Stimulated activated CD4-positive, alpha-beta T cell treated with anti-CD3 and anti-CD28 coated beads, Interleukin-12 subunit alpha, Interleukin-12 subunit beta, amount 100 ng/mL, for 24 hours (primary cell): ENCODE measurements at regions not wholly inside any gene's neighbourhood (a gene's known extent, or its start where the extent isn't known, plus 50 kb on each side); places are given as distances from the start of the nearest gene placed in this dataset.

Experiments
- DNase-seq, 2 experiments: peaks; one replicate each; pipeline ENCODE4 v3.0.0-alpha.2; 2020; ENCODE audit warnings: low read depth in 2 of 2

- no peak for DNase-seq
Observed at GRCh38 chr4:1495416-1496115, 89.3 kb upstream of the NKX1-1 start.

GRCh38 chr4:1494416-1495315 is 88.4 kb upstream of the NKX1-1 start:
- DNase-seq, result no peak

DNA sequence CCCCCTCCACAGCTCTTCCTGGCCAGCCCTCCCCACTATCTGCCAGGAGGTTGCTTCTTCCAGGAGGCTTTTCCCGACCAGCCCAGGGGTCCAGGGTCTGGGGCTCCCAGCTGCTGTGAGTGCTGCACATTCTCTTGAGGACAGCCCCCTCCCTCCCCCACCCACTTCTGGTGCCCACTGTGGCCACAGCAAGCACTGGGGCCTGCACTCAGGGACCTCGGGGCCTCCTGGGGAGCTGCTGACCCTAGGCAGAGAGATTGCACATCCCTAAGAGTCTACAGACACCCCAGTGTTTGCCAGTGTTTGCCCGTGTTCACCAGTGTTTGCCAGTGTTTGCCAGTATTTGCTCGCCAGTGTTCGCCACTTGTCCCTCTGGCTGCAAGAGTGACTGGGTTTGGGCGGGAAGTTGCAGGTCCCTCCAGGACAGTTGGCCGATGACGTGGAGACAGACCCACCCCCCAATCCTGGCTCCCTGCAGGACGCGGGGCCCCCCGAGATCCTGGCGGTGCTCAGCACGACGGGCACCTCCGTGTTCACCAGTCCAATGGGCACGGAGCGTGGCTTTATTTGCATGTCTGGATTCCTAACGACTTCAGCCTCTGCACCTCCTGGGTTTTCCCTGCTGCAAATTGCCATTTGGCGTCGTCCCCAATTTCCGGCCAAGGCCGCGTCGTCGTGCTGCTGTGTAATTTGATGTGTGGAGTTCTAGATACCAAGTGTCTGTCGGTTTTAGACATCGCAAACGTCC is 87.5 kb upstream of the NKX1-1 start:
- DNase-seq, result no peak

GRCh38 chr4:1492651-1493539 is 86.7 kb upstream of the NKX1-1 start:
- DNase-seq, result no peak

- no peak for DNase-seq
Observed at GRCh38 chr4:1492142-1492457, 85.9 kb upstream of the NKX1-1 start.

DNA sequence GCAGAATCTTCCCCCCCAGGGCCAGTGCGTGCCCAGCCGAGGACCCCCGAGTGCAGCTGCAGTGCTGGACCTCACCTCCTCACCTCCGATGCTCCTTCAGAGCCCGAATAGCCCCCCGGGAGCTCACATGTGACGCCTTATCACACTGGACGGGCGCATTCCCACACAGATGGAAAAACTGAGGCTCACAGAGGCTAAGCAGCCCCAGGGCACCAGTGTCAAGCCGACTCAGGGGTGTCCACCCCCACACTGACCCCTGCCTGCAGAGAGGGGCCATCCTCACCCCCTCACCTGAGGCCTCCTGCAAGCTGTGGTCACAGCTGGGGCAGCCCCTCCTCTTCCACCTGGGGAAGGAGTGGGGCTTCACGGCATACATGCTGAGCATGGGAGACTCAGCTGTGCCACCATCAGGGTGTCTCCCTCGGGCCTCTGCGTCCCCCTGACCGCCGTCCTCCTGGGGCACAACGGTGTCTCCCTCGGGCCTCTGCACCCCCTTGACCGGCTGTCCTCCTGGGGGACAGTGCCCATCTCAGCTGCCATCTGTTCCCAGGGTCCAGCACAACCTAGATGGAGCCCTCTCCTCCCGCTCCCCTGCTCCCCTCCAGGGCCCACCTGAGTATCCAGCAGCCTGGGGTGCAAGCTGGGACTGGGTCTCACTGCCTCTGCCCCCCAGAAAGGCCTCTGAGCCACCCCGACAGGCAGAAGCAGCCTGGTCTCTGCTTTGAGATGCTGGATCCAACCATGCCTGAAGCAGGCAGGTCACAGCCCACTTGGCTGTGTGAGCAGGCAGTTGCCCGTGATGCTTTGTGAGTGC is 85.3 kb upstream of the NKX1-1 start:
- DNase-seq, result no peak

GRCh38 chr4:1490654-1491327 is 84.5 kb upstream of the NKX1-1 start:
- DNase-seq, result no peak

- no peak for DNase-seq
Observed at GRCh38 chr4:1490011-1490653, 83.9 kb upstream of the NKX1-1 start.

GRCh38 chr4:1489639-1489995 is 83.4 kb upstream of the NKX1-1 start:
- DNase-seq, result no peak

DNA sequence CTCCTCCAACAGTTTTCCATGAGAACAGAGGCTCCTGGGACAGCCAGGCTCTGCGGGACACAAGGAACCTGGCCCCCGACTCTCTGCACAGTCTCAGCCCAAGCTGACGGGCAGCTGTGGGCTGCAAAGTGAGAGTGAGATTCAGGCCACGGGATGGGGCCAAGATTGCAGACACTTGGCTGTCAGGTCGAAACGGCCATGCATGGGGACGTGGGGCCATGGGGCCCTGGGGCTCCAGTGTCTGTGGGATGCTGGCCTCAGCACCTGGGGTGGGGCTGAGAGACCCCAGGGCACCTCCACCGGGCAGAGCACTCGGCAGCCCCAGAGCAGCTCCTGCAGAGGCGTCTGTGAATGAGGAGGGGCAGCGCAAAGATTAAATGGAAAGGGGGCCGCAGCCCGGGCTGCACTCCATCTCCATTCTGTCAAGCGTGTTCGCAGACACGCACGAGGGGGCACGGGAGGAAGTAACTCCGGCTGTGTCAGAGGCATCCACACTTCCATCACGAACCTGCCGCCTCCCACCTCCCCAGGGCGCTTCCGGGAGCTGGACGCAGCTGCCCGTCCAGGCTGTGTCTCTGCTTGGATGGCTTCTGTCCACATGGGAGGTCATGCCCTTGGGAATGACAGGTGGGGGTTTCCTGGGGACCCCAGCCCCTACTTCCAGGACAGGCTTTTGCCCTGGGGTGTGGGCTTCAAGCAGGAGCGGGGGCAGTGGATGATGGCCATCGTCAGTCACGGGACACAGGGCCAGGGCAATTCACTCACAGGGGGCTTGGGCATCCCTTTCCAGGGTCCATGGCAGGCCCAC is 82.8 kb upstream of the NKX1-1 start:
- no peak for DNase-seq

DNA sequence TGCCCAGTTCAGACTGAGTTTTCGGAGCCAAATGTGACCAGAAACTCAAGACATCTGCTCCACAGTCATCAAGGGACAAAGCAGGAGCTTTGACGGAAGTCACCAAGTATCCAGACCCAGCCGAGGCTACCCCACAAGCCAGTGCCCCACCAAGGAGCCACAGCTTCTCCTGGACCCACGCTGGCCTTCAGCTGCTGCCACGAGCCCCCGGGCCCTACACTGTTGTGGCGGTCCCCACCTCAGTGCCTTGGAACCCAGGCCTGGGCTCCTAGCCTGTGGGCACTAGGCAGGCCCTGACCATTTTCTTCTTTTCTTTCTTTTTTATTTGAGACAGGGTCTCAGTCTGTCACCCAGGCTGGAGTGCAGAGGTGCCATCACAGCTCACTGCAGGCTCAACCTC is 82.1 kb upstream of the NKX1-1 start:
- no peak for DNase-seq

- DNase-seq, result no peak
Observed at GRCh38 chr4:1487761-1488160, 81.5 kb upstream of the NKX1-1 start.

DNA sequence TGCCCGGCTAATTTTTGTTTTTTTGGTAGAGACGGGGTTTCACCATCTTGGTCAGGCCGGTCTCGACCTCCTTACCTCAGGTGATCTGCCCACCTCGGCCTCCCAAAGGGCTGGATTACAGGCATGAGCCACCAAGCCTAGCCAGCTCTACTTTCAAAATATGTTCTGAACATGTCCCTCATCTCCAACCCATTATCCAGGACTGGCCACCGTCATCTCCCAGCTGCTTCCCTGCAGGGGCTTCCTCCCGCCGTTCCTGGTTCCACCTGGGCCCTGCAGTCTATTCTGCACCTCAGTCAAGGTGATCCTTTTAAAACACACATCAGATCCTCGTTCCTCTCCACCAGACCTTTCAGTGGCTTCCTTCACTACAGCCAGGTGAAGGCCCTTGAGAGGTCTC is 80.9 kb upstream of the NKX1-1 start:
- DNase-seq, result no peak

GRCh38 chr4:1485280-1485679 is 79.0 kb upstream of the NKX1-1 start:
- DNase-seq, result no peak

GRCh38 chr4:1480720-1481119 is 74.5 kb upstream of the NKX1-1 start:
- no peak for DNase-seq

- no peak for DNase-seq
Observed at GRCh38 chr4:1479454-1479853, 73.2 kb upstream of the NKX1-1 start.

- no peak for DNase-seq
Observed at GRCh38 chr4:1478766-1479355, 72.6 kb upstream of the NKX1-1 start.

GRCh38 chr4:1477045-1477840 is 71.0 kb upstream of the NKX1-1 start:
- no peak for DNase-seq
